PC-3 (cell line): ENCODE measurements at regions not wholly inside any gene's neighbourhood (a gene's known extent, or its start where the extent isn't known, plus 50 kb on each side); places are given as distances from the start of the nearest gene placed in this dataset.

Experiments used
- ATAC-seq: fragments of 200-7000 bp; cut with Tn5 transposase; 2 replicates; pipeline ENCODE4 v1.9.1; 2020; ENCODE audit warnings: mild to moderate bottlenecking, moderate library complexity
- BruUV-seq: library from RNA; stranded (reverse); fragments of 400-500 nt; replicated peaks from 2 replicates; lab custom pipeline; 2021; lab: Mats Ljungman, UMichigan
- CTCF ChIA-PET: fragments of 300-600 bp; sonication (Branson Sonifier 250); formaldehyde crosslinking; loops from one replicate; lab custom pipeline; 2022; ENCODE audit warnings: antibody characterized with exemption; lab: Charles Lee
- POLR2A ChIA-PET: fragments of 300-600 bp; sonication (Branson Sonifier 250); formaldehyde crosslinking; loops from one replicate; lab custom pipeline; 2022; ENCODE audit warnings: antibody characterized with exemption; ENCODE audit not compliant: unreplicated experiment; lab: Charles Lee
- DNase-seq: peaks from one replicate; pipeline ENCODE4 v3.0.0-alpha.2; 2015
- H2AFZ ChIP-seq: fragments of 300-600 bp; sonication (generic); 2 replicates; pipeline ENCODE4 v1.6.0; 2016; ENCODE audit warnings: antibody characterized with exemption, low read length
- H3F3A ChIP-seq: fragments of 300-600 bp; sonication (generic); one replicate; pipeline ENCODE4 v1.6.0; 2017; ENCODE audit warnings: antibody characterized with exemption, low read length, control low read depth, mild to moderate bottlenecking; ENCODE audit not compliant: unreplicated experiment
- H3K27ac ChIP-seq: fragments of 300-600 bp; sonication (generic); 2 replicates; pipeline ENCODE4 v1.5.1; 2016; ENCODE audit warnings: mild to moderate bottlenecking, low read length
- H3K27me3 ChIP-seq: fragments of 300-600 bp; sonication (generic); 2 replicates; pipeline ENCODE4 v1.6.1; 2016; ENCODE audit warnings: low read length, mixed read lengths
- H3K36me3 ChIP-seq: fragments of 300-600 bp; sonication (generic); 2 replicates; pipeline ENCODE4 v1.6.1; 2016; ENCODE audit warnings: low read depth, mixed run types, low read length, mixed read lengths
- H3K4me1 ChIP-seq: fragments of 300-600 bp; sonication (generic); 2 replicates; pipeline ENCODE4 v1.5.1; 2016; ENCODE audit warnings: low read length; ENCODE audit not compliant: insufficient read depth
- H3K4me2 ChIP-seq: fragments of 300-600 bp; sonication (generic); 2 replicates; pipeline ENCODE4 v1.6.0; 2016; ENCODE audit warnings: low read length
- H3K4me3 ChIP-seq: fragments of 300-600 bp; sonication (generic); 2 replicates; pipeline ENCODE4 v1.5.1; 2016; ENCODE audit warnings: mild to moderate bottlenecking, low read length, mixed read lengths
- H3K79me2 ChIP-seq: fragments of 300-600 bp; sonication (generic); 2 replicates; pipeline ENCODE4 v1.6.1; 2017; ENCODE audit warnings: low read length, mixed read lengths
- H3K9ac ChIP-seq: fragments of 300-600 bp; sonication (generic); 2 replicates; pipeline ENCODE4 v1.6.0; 2016; ENCODE audit warnings: mild to moderate bottlenecking, low read length
- H3K9me2 ChIP-seq: fragments of 300-600 bp; sonication (generic); replicated peaks from 2 replicates; pipeline ENCODE4 v1.6.1; 2016; ENCODE audit warnings: mixed run types, low read length, mixed read lengths
- H3K9me3 ChIP-seq: fragments of 300-600 bp; sonication (generic); 2 replicates; pipeline ENCODE4 v1.6.1; 2016; ENCODE audit warnings: low read length, mixed read lengths
- H4K20me1 ChIP-seq: fragments of 300-600 bp; sonication (generic); 2 replicates; pipeline ENCODE4 v1.6.1; 2016; ENCODE audit warnings: low read length, mixed read lengths
- EZH2 ChIP-seq: fragments of 300-600 bp; sonication (generic); IDR thresholded peaks from one replicate; pipeline ENCODE4 v1.6.1; 2017; ENCODE audit warnings: antibody characterized with exemption, mild to moderate bottlenecking, low read length; ENCODE audit not compliant: unreplicated experiment
- EZH2phosphoT487 ChIP-seq: fragments of 300-600 bp; sonication (generic); IDR thresholded peaks from 2 replicates; pipeline ENCODE4 v1.6.1; 2018; ENCODE audit warnings: mild to moderate bottlenecking, antibody characterized with exemption, low read length, borderline replicate concordance
- intact Hi-C: fragments of 100-400 bp; cut with micrococcal nuclease; formaldehyde crosslinking; loops from 2 replicates; pipeline ENCODE4 v1.9.0; 2023
- TF ChIP-seq, protein P1 (sequence below): fragments of 300-600 bp; sonication (generic); conservative IDR thresholded peaks from 2 replicates; pipeline ENCODE4 v1.5.1; 2017; ENCODE audit warnings: antibody characterized with exemption, low read depth, mild to moderate bottlenecking, low read length

DNA sequence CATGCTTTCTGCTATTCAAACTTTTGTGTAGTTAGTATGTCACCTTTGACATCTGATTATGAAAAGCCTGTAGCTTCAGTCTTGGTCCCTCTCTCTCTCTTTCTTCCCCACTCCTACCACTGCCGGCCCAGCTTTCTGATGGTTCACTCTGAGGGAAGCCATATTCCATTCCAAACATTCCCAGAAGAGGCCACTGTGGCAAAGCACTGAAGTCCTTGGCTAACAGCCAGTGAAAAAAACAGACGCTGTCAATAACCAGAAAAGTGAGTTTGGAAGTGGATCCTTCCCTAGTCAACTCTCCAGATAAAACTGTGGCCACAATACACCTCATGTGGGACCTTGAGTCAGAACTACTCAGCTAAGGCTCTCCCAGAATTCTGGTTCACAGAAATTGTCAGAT lies 950.7 kb upstream of the PHF14 start:
- Histone ChIP-seq H3K27ac (no peak overlapping the region), H3F3A (no peaks in the 10 kb centered on the region), H3K9me2 (no peaks in the 10 kb centered on the region), H3K79me2 (no peaks in the 10 kb centered on the region), H3K9ac (no peak overlapping the region), H2AFZ (no peak overlapping the region), H3K9me3 (no peaks in the 10 kb centered on the region), H3K4me1 (no peaks in the 10 kb centered on the region), H3K4me3 (no peak overlapping the region), H4K20me1 (no peaks in the 10 kb centered on the region), H3K36me3 (no peaks in the 10 kb centered on the region), H3K27me3 (no peaks in the 10 kb centered on the region), H3K4me2 (no peak overlapping the region)
- TF ChIP-seq, protein P1, sequence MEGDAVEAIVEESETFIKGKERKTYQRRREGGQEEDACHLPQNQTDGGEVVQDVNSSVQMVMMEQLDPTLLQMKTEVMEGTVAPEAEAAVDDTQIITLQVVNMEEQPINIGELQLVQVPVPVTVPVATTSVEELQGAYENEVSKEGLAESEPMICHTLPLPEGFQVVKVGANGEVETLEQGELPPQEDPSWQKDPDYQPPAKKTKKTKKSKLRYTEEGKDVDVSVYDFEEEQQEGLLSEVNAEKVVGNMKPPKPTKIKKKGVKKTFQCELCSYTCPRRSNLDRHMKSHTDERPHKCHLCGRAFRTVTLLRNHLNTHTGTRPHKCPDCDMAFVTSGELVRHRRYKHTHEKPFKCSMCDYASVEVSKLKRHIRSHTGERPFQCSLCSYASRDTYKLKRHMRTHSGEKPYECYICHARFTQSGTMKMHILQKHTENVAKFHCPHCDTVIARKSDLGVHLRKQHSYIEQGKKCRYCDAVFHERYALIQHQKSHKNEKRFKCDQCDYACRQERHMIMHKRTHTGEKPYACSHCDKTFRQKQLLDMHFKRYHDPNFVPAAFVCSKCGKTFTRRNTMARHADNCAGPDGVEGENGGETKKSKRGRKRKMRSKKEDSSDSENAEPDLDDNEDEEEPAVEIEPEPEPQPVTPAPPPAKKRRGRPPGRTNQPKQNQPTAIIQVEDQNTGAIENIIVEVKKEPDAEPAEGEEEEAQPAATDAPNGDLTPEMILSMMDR, result peak; percentile 33; the same call in 1 of the 2 replicates
- no peak for TF ChIP-seq EZH2
- BruUV-seq, result no TSS peak
- intact Hi-C loops, result loop anchor here (2.0 kb wide), 2 partner anchors 106 to 390 kb away; no protein-coding TSS in a partner anchor
- DNase-seq (peak; percentile 65), ATAC-seq (peak; percentile 77)
- ChIA-PET CTCF (no interaction called here), POLR2A (no interaction called here)

DNA sequence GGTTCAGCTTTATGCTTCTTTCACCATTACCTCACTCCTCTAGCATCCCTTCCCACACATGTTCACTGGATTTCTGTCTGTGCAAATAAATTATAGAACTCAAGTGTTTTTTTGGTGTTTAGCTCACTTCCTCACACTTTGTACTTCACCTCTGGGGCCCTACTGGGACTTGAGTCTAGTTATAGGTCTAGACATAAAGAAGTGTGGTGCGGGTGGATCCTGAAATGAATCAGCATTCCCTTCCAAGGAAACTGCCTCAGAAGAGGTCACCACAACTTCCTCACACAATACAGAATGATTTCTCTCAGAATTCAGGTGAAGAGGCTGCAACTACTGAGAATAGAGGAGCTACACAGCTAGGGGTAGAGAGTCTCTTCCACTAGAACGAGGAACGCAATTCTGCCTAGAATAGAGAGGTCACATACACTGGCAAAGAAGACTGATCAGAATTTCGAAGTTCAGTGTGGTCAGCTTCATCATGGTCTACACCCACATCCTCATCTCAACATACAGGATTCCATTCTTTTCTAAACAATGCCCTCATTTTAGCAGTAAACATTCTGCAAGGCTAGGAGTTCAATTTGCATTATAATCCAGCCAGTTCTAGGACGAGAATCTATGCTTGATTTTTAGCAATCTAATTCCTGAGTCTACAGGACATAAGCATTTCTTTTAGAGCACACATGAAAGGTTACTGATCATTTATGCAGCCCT lies 938.7 kb upstream of the PHF14 start:
- no peak overlapping the region for H3K9ac ChIP-seq
- no peak overlapping the region for H3K4me3 ChIP-seq
- no peaks in the 10 kb centered on the region for H3K79me2 ChIP-seq
- no peak overlapping the region for H2AFZ ChIP-seq
- no peaks in the 10 kb centered on the region for H3K4me1 ChIP-seq
- H4K20me1 ChIP-seq, result no peaks in the 10 kb centered on the region
- no peaks in the 10 kb centered on the region for H3K27me3 ChIP-seq
- no peaks in the 10 kb centered on the region for H3F3A ChIP-seq
- DNase-seq (no peak), ATAC-seq (no peak)
- H3K36me3 ChIP-seq, result no peaks in the 10 kb centered on the region
- no TSS peak for BruUV-seq
- no peaks in the 10 kb centered on the region for H3K9me2 ChIP-seq
- ChIA-PET CTCF (no interaction called here), POLR2A (no interaction called here)
- intact Hi-C loops, result no loop called here
- no peak for TF ChIP-seq EZH2
- TF ChIP-seq EZH2phosphoT487, result no peak
- TF ChIP-seq, protein P1, result no peak
- no peaks in the 10 kb centered on the region for H3K9me3 ChIP-seq
- no peak overlapping the region for H3K27ac ChIP-seq
- no peak overlapping the region for H3K4me2 ChIP-seq

DNA sequence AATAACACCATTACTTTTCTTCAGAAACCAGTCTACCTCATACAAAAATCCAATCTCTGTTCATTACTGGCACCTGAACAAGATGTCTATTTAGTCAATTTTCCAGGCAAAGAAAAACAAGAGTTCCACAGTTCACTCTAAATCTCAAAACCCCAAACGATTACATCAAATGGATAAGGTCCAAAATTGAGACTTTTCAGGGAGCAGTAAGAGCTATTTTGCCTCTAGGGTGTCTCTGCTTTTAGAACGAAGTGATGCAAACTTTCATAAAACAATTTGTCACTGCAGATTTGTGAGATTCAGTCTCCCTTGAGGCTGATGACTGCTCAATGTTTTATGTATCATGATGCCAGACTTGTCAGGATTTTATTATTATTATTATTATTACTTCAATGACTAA lies 937.0 kb upstream of the PHF14 start:
- no TSS peak for BruUV-seq
- Histone ChIP-seq H3K36me3 (no peaks in the 10 kb centered on the region), H2AFZ (no peak overlapping the region), H3K4me2 (no peak overlapping the region), H3K9me3 (no peaks in the 10 kb centered on the region), H3F3A (no peaks in the 10 kb centered on the region), H4K20me1 (no peaks in the 10 kb centered on the region), H3K79me2 (no peaks in the 10 kb centered on the region), H3K4me1 (no peaks in the 10 kb centered on the region), H3K4me3 (no peak overlapping the region), H3K9ac (no peak overlapping the region), H3K27me3 (no peaks in the 10 kb centered on the region), H3K27ac (no peak overlapping the region), H3K9me2 (no peaks in the 10 kb centered on the region)
- DNase-seq (no peak), ATAC-seq (no peak)
- intact Hi-C loops, result no loop called here
- TF ChIP-seq EZH2phosphoT487, result no peak
- TF ChIP-seq EZH2, result no peak
- TF ChIP-seq, protein P1, result no peak
- POLR2A ChIA-PET, result no interaction called here
- CTCF ChIA-PET, result no interaction called here
